ENCODE measurements at regions not wholly inside any gene's neighbourhood (a gene's known extent, or its start where the extent isn't known, plus 50 kb on each side); places are given as distances from the start of the nearest gene placed in this dataset.

DNA sequence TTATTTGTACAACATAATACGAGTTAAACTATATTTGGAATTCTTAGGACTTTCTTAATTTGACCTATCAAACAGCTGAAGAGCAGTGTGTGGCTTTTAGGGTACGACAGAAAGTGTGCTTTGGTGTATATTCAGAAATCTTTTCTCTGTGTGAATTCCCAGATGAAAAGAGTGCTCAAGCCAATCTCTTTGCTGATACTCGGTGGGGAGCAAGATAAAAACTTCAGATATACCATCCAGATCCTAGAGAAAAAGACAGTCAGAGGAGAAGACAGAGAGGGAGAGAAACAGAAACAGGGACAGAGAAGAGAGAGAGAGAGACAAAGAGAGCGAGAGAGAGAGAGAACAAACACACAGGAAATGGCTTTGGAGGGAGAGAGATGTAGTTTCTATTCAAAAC lies 658.3 kb upstream of the CPEB2 start:
- WGBS, 2 experiments (ENCODE audit: insufficient coverage in 1 of 2, insufficient read length in 1 of 2), result 83 to 100% methylated on average over 1 to 4 of the region's 4 CpGs
- no peak overlapping the region for H3K27ac Mint-ChIP-seq
- Histone ChIP-seq H3K9ac (ENCODE audit: extremely low read depth, low read length, poor library complexity, severe bottlenecking) (no peak overlapping the region), H3K4me3 (ENCODE audit: low read length) (no peak overlapping the region), H3K4me1 (ENCODE audit: control insufficient read depth, insufficient read depth, low read length) (no peaks in the 10 kb centered on the region), H3K9me3 (ENCODE audit: control insufficient read depth, low read length) (no peaks in the 10 kb centered on the region), H3K27ac (ENCODE audit: low read depth, low read length) (no peak overlapping the region), H3K27me3 (ENCODE audit: control insufficient read depth, insufficient read depth, low read length, poor library complexity, severe bottlenecking) (peaks cover 4% of the 10 kb centered on the region), H3K36me3 (ENCODE audit: control insufficient read depth, insufficient read depth, low read length) (no peaks in the 10 kb centered on the region)
- no peak overlapping the region for H3K4me3 Mint-ChIP-seq
- no peaks in the 10 kb centered on the region for H3K9me3 Mint-ChIP-seq
- peaks cover 13% of the 10 kb centered on the region for H3K4me1 Mint-ChIP-seq
- peaks cover 7% of the 10 kb centered on the region for H3K27me3 Mint-ChIP-seq (ENCODE audit: insufficient read depth)
- TF ChIP-seq, protein P1, sequence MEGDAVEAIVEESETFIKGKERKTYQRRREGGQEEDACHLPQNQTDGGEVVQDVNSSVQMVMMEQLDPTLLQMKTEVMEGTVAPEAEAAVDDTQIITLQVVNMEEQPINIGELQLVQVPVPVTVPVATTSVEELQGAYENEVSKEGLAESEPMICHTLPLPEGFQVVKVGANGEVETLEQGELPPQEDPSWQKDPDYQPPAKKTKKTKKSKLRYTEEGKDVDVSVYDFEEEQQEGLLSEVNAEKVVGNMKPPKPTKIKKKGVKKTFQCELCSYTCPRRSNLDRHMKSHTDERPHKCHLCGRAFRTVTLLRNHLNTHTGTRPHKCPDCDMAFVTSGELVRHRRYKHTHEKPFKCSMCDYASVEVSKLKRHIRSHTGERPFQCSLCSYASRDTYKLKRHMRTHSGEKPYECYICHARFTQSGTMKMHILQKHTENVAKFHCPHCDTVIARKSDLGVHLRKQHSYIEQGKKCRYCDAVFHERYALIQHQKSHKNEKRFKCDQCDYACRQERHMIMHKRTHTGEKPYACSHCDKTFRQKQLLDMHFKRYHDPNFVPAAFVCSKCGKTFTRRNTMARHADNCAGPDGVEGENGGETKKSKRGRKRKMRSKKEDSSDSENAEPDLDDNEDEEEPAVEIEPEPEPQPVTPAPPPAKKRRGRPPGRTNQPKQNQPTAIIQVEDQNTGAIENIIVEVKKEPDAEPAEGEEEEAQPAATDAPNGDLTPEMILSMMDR (conservative IDR thresholded peaks at IDR 0.05), result no peak
- no peaks in the 10 kb centered on the region for H3K36me3 Mint-ChIP-seq (ENCODE audit: low read depth)
- no peak for DNase-seq

DNA sequence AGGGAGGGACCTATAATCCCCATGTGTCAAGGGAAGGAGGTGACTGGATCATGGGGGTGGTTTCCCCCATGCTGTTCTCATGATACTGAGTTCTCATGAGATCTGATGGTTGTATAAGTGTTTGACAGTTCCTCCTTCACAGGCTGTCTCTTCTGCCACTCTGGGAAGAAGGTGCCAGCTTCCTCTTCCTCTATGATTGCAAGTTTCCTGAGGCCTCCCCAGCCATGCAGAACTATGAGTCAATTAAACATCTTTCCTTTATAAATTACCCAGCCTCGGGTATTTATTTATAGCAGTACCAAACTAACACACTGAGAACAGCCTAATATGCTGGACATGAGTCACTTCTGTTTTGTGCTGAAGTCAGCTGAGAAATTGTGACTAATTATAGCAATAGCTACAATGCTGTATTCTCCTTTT lies 656.9 kb upstream of the CPEB2 start:
- H3K27ac Mint-ChIP-seq, result no peak overlapping the region
- WGBS, 2 experiments (ENCODE audit: insufficient coverage in 1 of 2, insufficient read length in 1 of 2), result 75% methylated on average over 1 of the region's 1 CpG; no CpG with 5 or more reads in 1 of the 2 experiments

DNA sequence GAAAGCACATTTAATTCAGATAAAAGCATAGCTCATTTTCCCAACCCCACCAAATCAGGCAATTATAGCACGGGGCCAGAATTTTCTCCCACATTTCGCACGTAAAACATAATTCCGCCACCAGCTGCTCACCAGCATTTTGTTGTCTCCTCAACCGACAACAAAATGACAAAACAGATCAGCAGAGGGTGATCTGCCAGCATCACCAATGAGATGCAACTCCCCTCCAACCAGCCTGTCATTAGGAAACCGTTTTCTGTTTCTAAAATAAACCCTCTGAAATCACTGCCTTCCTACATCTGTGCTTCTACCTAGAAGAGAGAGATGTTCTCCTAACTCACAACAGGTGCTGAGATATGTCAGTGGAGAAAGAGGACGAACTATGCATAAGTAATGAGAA lies 654.8 kb upstream of the CPEB2 start:
- WGBS, 2 experiments (ENCODE audit: insufficient coverage in 1 of 2, insufficient read length in 1 of 2), result 77 to 79% methylated on average over 6 to 7 of the region's 7 CpGs
- TF ChIP-seq, protein P1 (conservative IDR thresholded peaks at IDR 0.05), result no peak
- Mint-ChIP-seq H3K27ac (no peak overlapping the region), H3K4me3 (no peak overlapping the region), H3K36me3 (ENCODE audit: low read depth) (no peaks in the 10 kb centered on the region), H3K27me3 (ENCODE audit: insufficient read depth) (peaks cover 9% of the 10 kb centered on the region), H3K4me1 (peaks cover 9% of the 10 kb centered on the region), H3K9me3 (no peaks in the 10 kb centered on the region)
- no peaks in the 10 kb centered on the region for H3K27me3 ChIP-seq (ENCODE audit: control insufficient read depth, insufficient read depth, low read length, poor library complexity, severe bottlenecking)
- no peak overlapping the region for H3K4me3 ChIP-seq (ENCODE audit: low read length)
- no peak for DNase-seq
- no peaks in the 10 kb centered on the region for H3K36me3 ChIP-seq (ENCODE audit: control insufficient read depth, insufficient read depth, low read length)
- no peaks in the 10 kb centered on the region for H3K4me1 ChIP-seq (ENCODE audit: control insufficient read depth, insufficient read depth, low read length)
- no peak overlapping the region for H3K27ac ChIP-seq (ENCODE audit: low read depth, low read length)
- no peaks in the 10 kb centered on the region for H3K9me3 ChIP-seq (ENCODE audit: control insufficient read depth, low read length)
- H3K9ac ChIP-seq (ENCODE audit: extremely low read depth, low read length, poor library complexity, severe bottlenecking), result no peak overlapping the region

More for the DNA sequence above, 656.9 kb upstream of the CPEB2 start:
- TF ChIP-seq, protein P1 (conservative IDR thresholded peaks at IDR 0.05), result no peak
- H3K9me3 ChIP-seq (ENCODE audit: control insufficient read depth, low read length), result no peaks in the 10 kb centered on the region
- Mint-ChIP-seq H3K27me3 (ENCODE audit: insufficient read depth) (peaks cover 9% of the 10 kb centered on the region), H3K4me1 (peaks cover 9% of the 10 kb centered on the region), H3K9me3 (no peaks in the 10 kb centered on the region), H3K4me3 (no peak overlapping the region), H3K36me3 (ENCODE audit: low read depth) (no peaks in the 10 kb centered on the region)
- no peak for DNase-seq
- H3K4me3 ChIP-seq (ENCODE audit: low read length), result no peak overlapping the region
- H3K4me1 ChIP-seq (ENCODE audit: control insufficient read depth, insufficient read depth, low read length), result no peaks in the 10 kb centered on the region
- no peak overlapping the region for H3K27ac ChIP-seq (ENCODE audit: low read depth, low read length)
- H3K9ac ChIP-seq (ENCODE audit: extremely low read depth, low read length, poor library complexity, severe bottlenecking), result no peak overlapping the region
- no peaks in the 10 kb centered on the region for H3K27me3 ChIP-seq (ENCODE audit: control insufficient read depth, insufficient read depth, low read length, poor library complexity, severe bottlenecking)
- H3K36me3 ChIP-seq (ENCODE audit: control insufficient read depth, insufficient read depth, low read length), result no peaks in the 10 kb centered on the region
